ENCODE measurements at regions not wholly inside any gene's neighbourhood (a gene's known extent, or its start where the extent isn't known, plus 50 kb on each side); places are given as distances from the start of the nearest gene placed in this dataset.

DNA sequence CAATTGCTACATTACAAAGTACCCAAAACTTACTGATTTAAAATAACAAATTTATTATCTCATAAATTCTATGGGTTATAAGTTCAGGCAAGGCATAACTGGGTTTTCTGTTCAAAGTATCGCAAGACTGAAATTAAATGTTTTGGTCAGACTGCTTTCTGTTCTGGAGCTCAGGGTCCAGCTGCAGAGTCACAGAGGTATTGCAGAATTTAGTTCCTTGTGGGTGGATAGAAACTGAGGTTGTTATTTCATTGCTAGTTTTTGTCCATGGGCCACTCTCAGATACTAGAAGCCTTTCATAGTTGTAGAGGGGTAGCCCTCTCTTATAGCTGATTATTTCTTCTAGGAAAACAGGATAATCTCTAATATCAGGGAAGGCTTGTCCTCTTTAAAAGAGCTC lies 467.9 kb downstream of the TRHDE start:
- no TSS peak for BruUV-seq (replicated peaks)
- intact Hi-C loops (cut with micrococcal nuclease; ENCODE audit: unreplicated experiment), result no loop called here
- H3K4me1 ChIP-seq (ENCODE audit: control insufficient read depth, insufficient read depth, low read length), result no peaks in the 10 kb centered on the region
- no peak for ATAC-seq
- H3K9me3 ChIP-seq (ENCODE audit: control insufficient read depth, insufficient read depth, low read depth, low read length), result no peaks in the 10 kb centered on the region
- H3K36me3 ChIP-seq (ENCODE audit: control insufficient read depth, insufficient read depth, low read length), result no peaks in the 10 kb centered on the region
- TF ChIP-seq SIN3A (IDR thresholded peaks at IDR 0.05; ENCODE audit: borderline replicate concordance, insufficient read depth, low read depth, low read length) (no peak), TCF7L2 (IDR thresholded peaks at IDR 0.05; ENCODE audit: low read depth, low read length) (no peak)
- no peak for DNase-seq (ENCODE audit: low read depth, low spot score)
- ChIA-PET POLR2A (no interaction called here), CTCF (no interaction called here)
- H3K27ac ChIP-seq (ENCODE audit: low read length), result no peak overlapping the region
- H3K27me3 ChIP-seq (ENCODE audit: control insufficient read depth, insufficient read depth, low read length), result no peaks in the 10 kb centered on the region
- H3K4me3 ChIP-seq (ENCODE audit: low read depth in 2 of 2, low read length in 2 of 2), result no peak overlapping the region
- in situ Hi-C loops (cut with HindIII; ENCODE audit: low pct_unique_long_range_greater_than_20kb, low sequenced_read_pairs), result no loop called here

- Histone ChIP-seq H3K4me1 (ENCODE audit: control insufficient read depth, insufficient read depth, low read length) (no peaks in the 10 kb centered on the region), H3K9me3 (ENCODE audit: control insufficient read depth, insufficient read depth, low read depth, low read length) (no peaks in the 10 kb centered on the region), H3K27me3 (ENCODE audit: control insufficient read depth, insufficient read depth, low read length) (no peaks in the 10 kb centered on the region), H3K27ac (ENCODE audit: low read length) (no peak overlapping the region), H3K36me3 (ENCODE audit: control insufficient read depth, insufficient read depth, low read length) (no peaks in the 10 kb centered on the region), H3K4me3 (ENCODE audit: low read depth in 2 of 2, low read length in 2 of 2) (no peak overlapping the region)
- ATAC-seq, result no peak
- TF ChIP-seq, protein P1, sequence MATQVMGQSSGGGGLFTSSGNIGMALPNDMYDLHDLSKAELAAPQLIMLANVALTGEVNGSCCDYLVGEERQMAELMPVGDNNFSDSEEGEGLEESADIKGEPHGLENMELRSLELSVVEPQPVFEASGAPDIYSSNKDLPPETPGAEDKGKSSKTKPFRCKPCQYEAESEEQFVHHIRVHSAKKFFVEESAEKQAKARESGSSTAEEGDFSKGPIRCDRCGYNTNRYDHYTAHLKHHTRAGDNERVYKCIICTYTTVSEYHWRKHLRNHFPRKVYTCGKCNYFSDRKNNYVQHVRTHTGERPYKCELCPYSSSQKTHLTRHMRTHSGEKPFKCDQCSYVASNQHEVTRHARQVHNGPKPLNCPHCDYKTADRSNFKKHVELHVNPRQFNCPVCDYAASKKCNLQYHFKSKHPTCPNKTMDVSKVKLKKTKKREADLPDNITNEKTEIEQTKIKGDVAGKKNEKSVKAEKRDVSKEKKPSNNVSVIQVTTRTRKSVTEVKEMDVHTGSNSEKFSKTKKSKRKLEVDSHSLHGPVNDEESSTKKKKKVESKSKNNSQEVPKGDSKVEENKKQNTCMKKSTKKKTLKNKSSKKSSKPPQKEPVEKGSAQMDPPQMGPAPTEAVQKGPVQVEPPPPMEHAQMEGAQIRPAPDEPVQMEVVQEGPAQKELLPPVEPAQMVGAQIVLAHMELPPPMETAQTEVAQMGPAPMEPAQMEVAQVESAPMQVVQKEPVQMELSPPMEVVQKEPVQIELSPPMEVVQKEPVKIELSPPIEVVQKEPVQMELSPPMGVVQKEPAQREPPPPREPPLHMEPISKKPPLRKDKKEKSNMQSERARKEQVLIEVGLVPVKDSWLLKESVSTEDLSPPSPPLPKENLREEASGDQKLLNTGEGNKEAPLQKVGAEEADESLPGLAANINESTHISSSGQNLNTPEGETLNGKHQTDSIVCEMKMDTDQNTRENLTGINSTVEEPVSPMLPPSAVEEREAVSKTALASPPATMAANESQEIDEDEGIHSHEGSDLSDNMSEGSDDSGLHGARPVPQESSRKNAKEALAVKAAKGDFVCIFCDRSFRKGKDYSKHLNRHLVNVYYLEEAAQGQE (IDR thresholded peaks at IDR 0.05; ENCODE audit: insufficient read depth in 1 of 2, low read depth in 2 of 2, low read length in 1 of 2), result no peak
- TF ChIP-seq SIN3A (IDR thresholded peaks at IDR 0.05; ENCODE audit: borderline replicate concordance, insufficient read depth, low read depth, low read length) (no peak), POLR2AphosphoS5 (IDR thresholded peaks at IDR 0.05; ENCODE audit: low read depth, low read length) (no peak), TCF7L2 (IDR thresholded peaks at IDR 0.05; ENCODE audit: low read depth, low read length) (no peak)
- TF ChIP-seq, protein P2, sequence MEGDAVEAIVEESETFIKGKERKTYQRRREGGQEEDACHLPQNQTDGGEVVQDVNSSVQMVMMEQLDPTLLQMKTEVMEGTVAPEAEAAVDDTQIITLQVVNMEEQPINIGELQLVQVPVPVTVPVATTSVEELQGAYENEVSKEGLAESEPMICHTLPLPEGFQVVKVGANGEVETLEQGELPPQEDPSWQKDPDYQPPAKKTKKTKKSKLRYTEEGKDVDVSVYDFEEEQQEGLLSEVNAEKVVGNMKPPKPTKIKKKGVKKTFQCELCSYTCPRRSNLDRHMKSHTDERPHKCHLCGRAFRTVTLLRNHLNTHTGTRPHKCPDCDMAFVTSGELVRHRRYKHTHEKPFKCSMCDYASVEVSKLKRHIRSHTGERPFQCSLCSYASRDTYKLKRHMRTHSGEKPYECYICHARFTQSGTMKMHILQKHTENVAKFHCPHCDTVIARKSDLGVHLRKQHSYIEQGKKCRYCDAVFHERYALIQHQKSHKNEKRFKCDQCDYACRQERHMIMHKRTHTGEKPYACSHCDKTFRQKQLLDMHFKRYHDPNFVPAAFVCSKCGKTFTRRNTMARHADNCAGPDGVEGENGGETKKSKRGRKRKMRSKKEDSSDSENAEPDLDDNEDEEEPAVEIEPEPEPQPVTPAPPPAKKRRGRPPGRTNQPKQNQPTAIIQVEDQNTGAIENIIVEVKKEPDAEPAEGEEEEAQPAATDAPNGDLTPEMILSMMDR (IDR thresholded peaks at IDR 0.05), result no peak
- in situ Hi-C loops (cut with HindIII; ENCODE audit: low pct_unique_long_range_greater_than_20kb, low sequenced_read_pairs) (no loop called here), intact Hi-C loops (cut with micrococcal nuclease; ENCODE audit: unreplicated experiment) (no loop called here)
- DNase-seq (ENCODE audit: low read depth, low spot score), result no peak
- POLR2A ChIA-PET, result no interaction called here
- no TSS peak for BruUV-seq (replicated peaks)
- CTCF ChIA-PET, result no interaction called here
These were observed 470.4 kb downstream of the TRHDE start for GRCh38 chr12:72742568-72742967.

DNA sequence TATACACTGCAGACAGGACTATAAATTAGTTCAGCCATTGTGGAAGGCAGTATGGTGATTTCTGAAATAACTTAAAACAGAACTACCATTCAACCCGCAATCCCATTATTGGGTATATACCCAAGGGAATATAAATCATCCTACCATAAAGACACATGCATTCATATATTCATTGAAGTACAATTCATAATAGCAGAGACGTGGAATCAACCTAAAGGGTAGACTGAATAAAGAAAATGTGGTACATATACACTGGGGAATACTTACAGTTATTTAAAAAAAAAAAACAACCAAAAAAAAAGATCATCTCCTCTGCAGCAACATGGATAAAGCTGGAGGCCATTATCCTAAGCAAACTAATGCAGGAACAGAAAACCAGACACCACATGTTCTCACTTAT lies 473.9 kb downstream of the TRHDE start:
- BruUV-seq (replicated peaks), result no TSS peak
- DNase-seq (ENCODE audit: low read depth, low spot score), result no peak
- H3K27me3 ChIP-seq (ENCODE audit: control insufficient read depth, insufficient read depth, low read length), result no peaks in the 10 kb centered on the region
- H3K4me3 ChIP-seq (ENCODE audit: low read depth in 2 of 2, low read length in 2 of 2), result no peak overlapping the region
- in situ Hi-C loops (cut with HindIII; ENCODE audit: low pct_unique_long_range_greater_than_20kb, low sequenced_read_pairs) (no loop called here), intact Hi-C loops (cut with micrococcal nuclease; ENCODE audit: unreplicated experiment) (no loop called here)
- ChIA-PET CTCF (no interaction called here), POLR2A (no interaction called here)
- H3K4me1 ChIP-seq (ENCODE audit: control insufficient read depth, insufficient read depth, low read length), result no peaks in the 10 kb centered on the region
- H3K27ac ChIP-seq (ENCODE audit: low read length), result no peak overlapping the region
- no peaks in the 10 kb centered on the region for H3K9me3 ChIP-seq (ENCODE audit: control insufficient read depth, insufficient read depth, low read depth, low read length)
- no peaks in the 10 kb centered on the region for H3K36me3 ChIP-seq (ENCODE audit: control insufficient read depth, insufficient read depth, low read length)
- no peak for ATAC-seq
- TF ChIP-seq TCF7L2 (IDR thresholded peaks at IDR 0.05; ENCODE audit: low read depth, low read length) (no peak), POLR2AphosphoS5 (IDR thresholded peaks at IDR 0.05; ENCODE audit: low read depth, low read length) (no peak), SIN3A (IDR thresholded peaks at IDR 0.05; ENCODE audit: borderline replicate concordance, insufficient read depth, low read depth, low read length) (no peak)
- TF ChIP-seq, protein P1 (IDR thresholded peaks at IDR 0.05; ENCODE audit: insufficient read depth in 1 of 2, low read depth in 2 of 2, low read length in 1 of 2), result no peak
- TF ChIP-seq, protein P2 (IDR thresholded peaks at IDR 0.05), result no peak

Measured in Panc1 (cell line).